DOHH2 (cell line): ENCODE measurements at regions not wholly inside any gene's neighbourhood (a gene's known extent, or its start where the extent isn't known, plus 50 kb on each side); places are given as distances from the start of the nearest gene placed in this dataset.

Experiments
- EZH2phosphoT487 ChIP-seq: fragments of 200-600 bp; sonication (generic); IDR thresholded peaks from 2 replicates; pipeline ENCODE4 v1.6.1; 2017; ENCODE audit warnings: borderline replicate concordance, mild to moderate bottlenecking, antibody characterized with exemption, low read length, moderate library complexity, mixed read lengths
- TF ChIP-seq, protein P1 (sequence below): fragments of 200-600 bp; sonication (generic); IDR thresholded peaks from one replicate; pipeline ENCODE4 v1.5.1; 2014; ENCODE audit warnings: antibody characterized with exemption, mild to moderate bottlenecking, low read depth, low read length; ENCODE audit not compliant: poor library complexity, severe bottlenecking

DNA sequence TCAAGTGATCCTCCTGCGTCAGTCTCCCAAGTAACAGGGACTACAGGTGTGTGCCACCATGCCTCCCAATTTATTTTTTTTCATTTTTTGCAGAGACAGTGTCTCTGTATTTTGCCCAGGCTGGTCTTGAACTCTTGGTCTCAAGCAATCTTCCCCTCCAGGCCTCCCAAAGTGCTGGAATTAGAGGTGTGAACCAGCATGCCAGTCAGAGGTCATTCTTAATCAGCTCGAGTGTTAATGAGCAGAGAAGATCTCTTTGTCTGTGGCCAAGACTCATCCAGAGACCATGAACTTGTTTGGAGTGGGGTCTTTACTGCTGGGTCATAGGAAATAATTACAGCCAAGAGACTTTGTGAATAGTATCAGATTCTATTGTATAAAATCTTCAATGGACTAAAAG lies 99.2 kb upstream of the AP1S2 start:
- TF ChIP-seq, protein P1, sequence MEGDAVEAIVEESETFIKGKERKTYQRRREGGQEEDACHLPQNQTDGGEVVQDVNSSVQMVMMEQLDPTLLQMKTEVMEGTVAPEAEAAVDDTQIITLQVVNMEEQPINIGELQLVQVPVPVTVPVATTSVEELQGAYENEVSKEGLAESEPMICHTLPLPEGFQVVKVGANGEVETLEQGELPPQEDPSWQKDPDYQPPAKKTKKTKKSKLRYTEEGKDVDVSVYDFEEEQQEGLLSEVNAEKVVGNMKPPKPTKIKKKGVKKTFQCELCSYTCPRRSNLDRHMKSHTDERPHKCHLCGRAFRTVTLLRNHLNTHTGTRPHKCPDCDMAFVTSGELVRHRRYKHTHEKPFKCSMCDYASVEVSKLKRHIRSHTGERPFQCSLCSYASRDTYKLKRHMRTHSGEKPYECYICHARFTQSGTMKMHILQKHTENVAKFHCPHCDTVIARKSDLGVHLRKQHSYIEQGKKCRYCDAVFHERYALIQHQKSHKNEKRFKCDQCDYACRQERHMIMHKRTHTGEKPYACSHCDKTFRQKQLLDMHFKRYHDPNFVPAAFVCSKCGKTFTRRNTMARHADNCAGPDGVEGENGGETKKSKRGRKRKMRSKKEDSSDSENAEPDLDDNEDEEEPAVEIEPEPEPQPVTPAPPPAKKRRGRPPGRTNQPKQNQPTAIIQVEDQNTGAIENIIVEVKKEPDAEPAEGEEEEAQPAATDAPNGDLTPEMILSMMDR: no peak
- no peak for TF ChIP-seq EZH2phosphoT487
